ENCODE measurements at regions not wholly inside any gene's neighbourhood (a gene's known extent, or its start where the extent isn't known, plus 50 kb on each side); places are given as distances from the start of the nearest gene placed in this dataset.
"Not testable (repeated sequence)": the region's sequence is repeated elsewhere in the genome, so short reads cannot be mapped to it uniquely, and the experiment has no call there.

GRCh38 chr11:96538622-96539021, 148.8 kb downstream of the JRKL start:
- ATAC-seq (ENCODE audit: low FRiP score), result no peak
- DNase-seq (ENCODE audit: low spot score), result no peak
- no peak for TF ChIP-seq CTCF (IDR thresholded peaks at IDR 0.05)

GRCh38 chr11:96540875-96541274, 151.1 kb downstream of the JRKL start:
- ATAC-seq (ENCODE audit: low FRiP score) (no peak), DNase-seq (ENCODE audit: low spot score) (no peak)
- no peak for TF ChIP-seq CTCF (IDR thresholded peaks at IDR 0.05)

- TF ChIP-seq CTCF (IDR thresholded peaks at IDR 0.05), result no peak
- DNase-seq (ENCODE audit: low spot score) (no peak), ATAC-seq (ENCODE audit: low FRiP score) (no peak)
Observed at GRCh38 chr11:96543177-96543576, 153.4 kb downstream of the JRKL start.

DNA sequence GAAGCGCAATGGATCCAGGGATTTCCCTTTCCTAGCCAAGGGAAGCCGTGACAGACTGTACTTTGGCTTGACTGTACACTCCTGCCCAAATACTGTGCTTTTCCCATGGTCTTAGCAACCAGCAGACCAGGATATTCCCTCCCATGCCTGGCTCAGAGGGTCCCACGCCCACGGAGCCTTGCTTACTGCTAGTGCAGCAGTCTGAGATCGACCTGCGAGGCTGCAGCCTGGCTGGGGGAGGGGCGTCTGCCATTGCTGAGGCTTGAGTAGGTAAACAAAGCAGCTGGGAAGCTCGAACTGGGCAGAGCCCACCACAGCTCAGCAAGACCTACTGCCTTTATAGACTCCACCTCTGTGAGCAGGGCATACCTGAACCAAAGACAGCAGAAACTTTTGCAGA, 155.4 kb downstream of the JRKL start:
- not testable (repeated sequence) for DNase-seq (ENCODE audit: low spot score); ATAC-seq (ENCODE audit: low FRiP score)

GRCh38 chr11:96551136-96551535, 161.3 kb downstream of the JRKL start:
- TF ChIP-seq CTCF (IDR thresholded peaks at IDR 0.05), result no peak
- no peak for DNase-seq (ENCODE audit: low spot score)
- ATAC-seq (ENCODE audit: low FRiP score), result no peak

- DNase-seq (ENCODE audit: low spot score) (no peak), ATAC-seq (ENCODE audit: low FRiP score) (no peak)
- TF ChIP-seq CTCF (IDR thresholded peaks at IDR 0.05), result no peak
Observed at GRCh38 chr11:96554236-96554820, 164.5 kb downstream of the JRKL start.

GRCh38 chr11:96555826-96556225, 166.0 kb downstream of the JRKL start:
- DNase-seq (ENCODE audit: low spot score); ATAC-seq (ENCODE audit: low FRiP score): not testable (repeated sequence)

DNA sequence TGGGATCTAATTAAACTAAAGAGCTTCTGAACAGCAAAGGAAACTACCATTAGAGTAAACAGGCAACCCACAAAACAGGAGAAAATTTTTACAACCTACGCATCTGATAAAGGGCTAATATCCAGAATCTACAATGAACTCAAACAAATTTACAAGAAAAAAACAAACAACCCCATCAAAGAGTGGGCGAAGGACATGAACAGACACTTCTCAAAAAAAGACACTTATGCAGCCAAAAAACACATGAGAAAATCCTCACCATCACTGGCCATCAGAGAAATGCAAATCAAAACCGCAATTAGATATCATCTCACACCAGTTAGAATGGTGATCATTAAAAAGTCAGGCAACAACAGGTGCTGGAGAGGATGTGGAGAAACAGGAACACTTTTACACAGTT, 170.9 kb downstream of the JRKL start:
- DNase-seq (ENCODE audit: low spot score); ATAC-seq (ENCODE audit: low FRiP score): not testable (repeated sequence)

GRCh38 chr11:96567176-96567575, 177.4 kb downstream of the JRKL start:
- ATAC-seq (ENCODE audit: low FRiP score) (no peak), DNase-seq (ENCODE audit: low spot score) (no peak)
- TF ChIP-seq CTCF (IDR thresholded peaks at IDR 0.05), result no peak
